Panc1 (cell line): ENCODE measurements at regions not wholly inside any gene's neighbourhood (a gene's known extent, or its start where the extent isn't known, plus 50 kb on each side); places are given as distances from the start of the nearest gene placed in this dataset.

ENCODE experiments used
- ATAC-seq: fragments of 200-7000 bp; cut with Tn5 transposase; 2 replicates; pipeline ENCODE4 v1.9.1; 2020; ENCODE audit warnings: mild to moderate bottlenecking, moderate library complexity
- BruUV-seq: library from RNA; stranded (reverse); fragments of 400-500 nt; replicated peaks from 2 replicates; lab custom pipeline; 2021; lab: Mats Ljungman, UMichigan
- CTCF ChIA-PET: fragments of 300-600 bp; sonication (Branson Sonifier 250); formaldehyde crosslinking; loops from one replicate; lab custom pipeline; 2022; ENCODE audit warnings: antibody characterized with exemption; lab: Charles Lee
- POLR2A ChIA-PET: fragments of 300-600 bp; sonication (Branson Sonifier 250); formaldehyde crosslinking; loops from one replicate; lab custom pipeline; 2022; ENCODE audit warnings: antibody characterized with exemption; lab: Charles Lee
- DNase-seq: peaks from one replicate; pipeline ENCODE4 v3.0.0-alpha.2; 2010; ENCODE audit warnings: low read depth, low spot score
- H3K27ac ChIP-seq: 2 replicates; pipeline ENCODE4 v1.5.1; 2011; ENCODE audit warnings: mild to moderate bottlenecking, low read length, inconsistent platforms
- H3K27me3 ChIP-seq: fragments of 200-500 bp; sonication (Bioruptor generic); 2 replicates; pipeline ENCODE4 v1.6.0; 2014; ENCODE audit warnings: low read length, inconsistent platforms; ENCODE audit not compliant: control insufficient read depth, insufficient read depth
- H3K36me3 ChIP-seq: fragments of 200-500 bp; sonication (Bioruptor generic); 2 replicates; pipeline ENCODE4 v1.5.1; 2014; ENCODE audit warnings: inconsistent platforms, mild to moderate bottlenecking, low read length, moderate library complexity; ENCODE audit not compliant: control insufficient read depth, insufficient read depth
- H3K4me1 ChIP-seq: 2 replicates; pipeline ENCODE4 v1.5.1; 2011; ENCODE audit warnings: inconsistent platforms, mild to moderate bottlenecking, low read length, moderate library complexity; ENCODE audit not compliant: control insufficient read depth, insufficient read depth
- H3K4me3 ChIP-seq, 2 experiments: 2 replicates each; pipeline ENCODE4 v1.5.1; 2011 to 2012; ENCODE audit warnings: low read depth in 2 of 2, low read length in 2 of 2, mild to moderate bottlenecking in 2 of 2, inconsistent platforms in 1 of 2, moderate library complexity in 1 of 2
- H3K9me3 ChIP-seq: fragments of 200-500 bp; sonication (Bioruptor generic); 2 replicates; pipeline ENCODE4 v1.5.1; 2014; ENCODE audit warnings: low read depth, mild to moderate bottlenecking, inconsistent platforms, low read length, moderate library complexity; ENCODE audit not compliant: control insufficient read depth, insufficient read depth
- CTCF ChIP-seq: fragments of 450-650 bp; IDR thresholded peaks from 2 replicates; pipeline ENCODE4 v1.5.1; 2017; ENCODE audit warnings: mild to moderate bottlenecking
- POLR2AphosphoS5 ChIP-seq: IDR thresholded peaks from 2 replicates; pipeline ENCODE4 v1.6.1; 2012; ENCODE audit warnings: mild to moderate bottlenecking, low read depth, low read length, moderate library complexity
- SIN3A ChIP-seq: IDR thresholded peaks from 2 replicates; pipeline ENCODE4 v1.6.1; 2012; ENCODE audit warnings: low read depth, mild to moderate bottlenecking, low read length, moderate library complexity, borderline replicate concordance; ENCODE audit not compliant: insufficient read depth
- TCF7L2 ChIP-seq: IDR thresholded peaks from 2 replicates; pipeline ENCODE4 v1.6.1; 2011; ENCODE audit warnings: mild to moderate bottlenecking, low read depth, low read length, inconsistent platforms
- in situ Hi-C: cut with HindIII; loops from 2 replicates; pipeline ENCODE4 v1.10.0; 2016; ENCODE audit warnings: low sequenced_read_pairs, low pct_unique_long_range_greater_than_20kb
- intact Hi-C: fragments of 100-400 bp; cut with micrococcal nuclease; formaldehyde crosslinking; loops from one replicate; pipeline ENCODE4 v1.10.0; 2022; ENCODE audit not compliant: unreplicated experiment
- TF ChIP-seq, protein P1 (sequence below), 2 experiments: IDR thresholded peaks; 2 replicates each; pipeline ENCODE4 v1.6.1; 2011 to 2012; ENCODE audit warnings: low read depth in 2 of 2, control low read depth in 1 of 2, low read length in 1 of 2, mild to moderate bottlenecking in 1 of 2, moderate library complexity in 1 of 2; ENCODE audit not compliant: insufficient read depth in 1 of 2

GRCh38 chr6:67353861-67354260 is 1281.2 kb upstream of the ADGRB3 start:
- no peak for TF ChIP-seq SIN3A
- no peak for TF ChIP-seq POLR2AphosphoS5
- TF ChIP-seq, protein P1, sequence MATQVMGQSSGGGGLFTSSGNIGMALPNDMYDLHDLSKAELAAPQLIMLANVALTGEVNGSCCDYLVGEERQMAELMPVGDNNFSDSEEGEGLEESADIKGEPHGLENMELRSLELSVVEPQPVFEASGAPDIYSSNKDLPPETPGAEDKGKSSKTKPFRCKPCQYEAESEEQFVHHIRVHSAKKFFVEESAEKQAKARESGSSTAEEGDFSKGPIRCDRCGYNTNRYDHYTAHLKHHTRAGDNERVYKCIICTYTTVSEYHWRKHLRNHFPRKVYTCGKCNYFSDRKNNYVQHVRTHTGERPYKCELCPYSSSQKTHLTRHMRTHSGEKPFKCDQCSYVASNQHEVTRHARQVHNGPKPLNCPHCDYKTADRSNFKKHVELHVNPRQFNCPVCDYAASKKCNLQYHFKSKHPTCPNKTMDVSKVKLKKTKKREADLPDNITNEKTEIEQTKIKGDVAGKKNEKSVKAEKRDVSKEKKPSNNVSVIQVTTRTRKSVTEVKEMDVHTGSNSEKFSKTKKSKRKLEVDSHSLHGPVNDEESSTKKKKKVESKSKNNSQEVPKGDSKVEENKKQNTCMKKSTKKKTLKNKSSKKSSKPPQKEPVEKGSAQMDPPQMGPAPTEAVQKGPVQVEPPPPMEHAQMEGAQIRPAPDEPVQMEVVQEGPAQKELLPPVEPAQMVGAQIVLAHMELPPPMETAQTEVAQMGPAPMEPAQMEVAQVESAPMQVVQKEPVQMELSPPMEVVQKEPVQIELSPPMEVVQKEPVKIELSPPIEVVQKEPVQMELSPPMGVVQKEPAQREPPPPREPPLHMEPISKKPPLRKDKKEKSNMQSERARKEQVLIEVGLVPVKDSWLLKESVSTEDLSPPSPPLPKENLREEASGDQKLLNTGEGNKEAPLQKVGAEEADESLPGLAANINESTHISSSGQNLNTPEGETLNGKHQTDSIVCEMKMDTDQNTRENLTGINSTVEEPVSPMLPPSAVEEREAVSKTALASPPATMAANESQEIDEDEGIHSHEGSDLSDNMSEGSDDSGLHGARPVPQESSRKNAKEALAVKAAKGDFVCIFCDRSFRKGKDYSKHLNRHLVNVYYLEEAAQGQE (IDR thresholded peaks at IDR 0.05; ENCODE audit: insufficient read depth in 1 of 2, low read depth in 2 of 2, low read length in 1 of 2), result no peak
- no peak for TF ChIP-seq TCF7L2
- DNase-seq (no peak), ATAC-seq (no peak)
- H3K9me3 ChIP-seq, result no peaks in the 10 kb centered on the region
- H3K4me3 ChIP-seq, result no peak overlapping the region
- no peaks in the 10 kb centered on the region for H3K4me1 ChIP-seq
- H3K36me3 ChIP-seq, result no peaks in the 10 kb centered on the region
- CTCF ChIA-PET, result no interaction called here
- BruUV-seq, result no TSS peak
- H3K27ac ChIP-seq, result no peak overlapping the region
- in situ Hi-C loops (no loop called here), intact Hi-C loops (no loop called here)
- POLR2A ChIA-PET, result no interaction called here
- H3K27me3 ChIP-seq, result no peaks in the 10 kb centered on the region

GRCh38 chr6:67352717-67353116 is 1282.4 kb upstream of the ADGRB3 start:
- Histone ChIP-seq H3K27me3 (no peaks in the 10 kb centered on the region), H3K4me3 (no peak overlapping the region), H3K27ac (no peak overlapping the region), H3K4me1 (no peaks in the 10 kb centered on the region), H3K36me3 (no peaks in the 10 kb centered on the region), H3K9me3 (no peaks in the 10 kb centered on the region)
- intact Hi-C loops (no loop called here), in situ Hi-C loops (no loop called here)
- ChIA-PET POLR2A (no interaction called here), CTCF (no interaction called here)
- ATAC-seq (no peak), DNase-seq (no peak)
- BruUV-seq, result no TSS peak
- TF ChIP-seq, protein P1 (IDR thresholded peaks at IDR 0.05; ENCODE audit: insufficient read depth in 1 of 2, low read depth in 2 of 2, low read length in 1 of 2), result no peak

DNA sequence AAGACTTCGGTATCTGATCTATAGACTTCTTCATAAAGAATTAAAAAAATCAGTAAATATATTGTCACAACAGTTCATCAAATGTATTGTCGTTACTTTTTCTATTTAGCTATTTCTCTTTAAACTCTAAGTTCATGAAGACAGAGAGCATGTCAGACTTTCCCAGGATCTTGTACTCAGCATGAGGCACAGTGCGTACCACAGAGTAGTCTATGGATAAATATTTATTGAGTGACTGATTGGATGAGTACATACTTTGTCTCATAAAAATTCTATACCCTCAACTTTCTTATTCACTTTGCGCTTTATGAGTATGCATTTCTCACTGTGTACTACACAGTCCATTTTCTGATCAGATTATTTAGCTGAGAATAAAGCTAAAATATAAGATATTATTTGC is 1284.4 kb upstream of the ADGRB3 start:
- ChIA-PET CTCF (no interaction called here), POLR2A (interaction anchor here (0.6 kb wide), 1 partner anchor 22 kb away, joined by 3 read pairs; no protein-coding TSS in a partner anchor)
- intact Hi-C loops, result no loop called here
- TF ChIP-seq, protein P1 (IDR thresholded peaks at IDR 0.05; ENCODE audit: insufficient read depth in 1 of 2, low read depth in 2 of 2, low read length in 1 of 2), result no peak
- TF ChIP-seq TCF7L2 (no peak), SIN3A (no peak), POLR2AphosphoS5 (no peak), CTCF (no peak)
- in situ Hi-C loops, result no loop called here
- Histone ChIP-seq H3K4me3 (no peak overlapping the region), H3K9me3 (no peaks in the 10 kb centered on the region), H3K36me3 (no peaks in the 10 kb centered on the region), H3K27me3 (no peaks in the 10 kb centered on the region), H3K4me1 (no peaks in the 10 kb centered on the region), H3K27ac (no peak overlapping the region)
- BruUV-seq, result no TSS peak
- ATAC-seq (no peak), DNase-seq (no peak)
